Activated B cell treated with CpG ODN at 0.5 μM for 24 hours (primary cell): ENCODE measurements at regions not wholly inside any gene's neighbourhood (a gene's known extent, or its start where the extent isn't known, plus 50 kb on each side); places are given as distances from the start of the nearest gene placed in this dataset.

Source experiments
- ATAC-seq: fragments of 200-7000 bp; cut with Tn5 transposase; one replicate; pipeline ENCODE4 v1.10.0; 2021; ENCODE audit warnings: low read depth, mild to moderate bottlenecking, moderate library complexity
- CTCF ChIA-PET: fragments of 350-600 bp; sonication (Branson Sonifier 250); formaldehyde crosslinking; loops from one replicate; lab custom pipeline; 2021; ENCODE audit warnings: antibody characterized with exemption; lab: Charles Lee
- POLR2A ChIA-PET: fragments of 350-600 bp; sonication (Branson Sonifier 250); formaldehyde crosslinking; loops from one replicate; lab custom pipeline; 2021; ENCODE audit warnings: antibody characterized with exemption; lab: Charles Lee
- DNase-seq: peaks from one replicate; pipeline ENCODE4 v3.0.0; 2022
- H3K27ac Mint-ChIP-seq: one replicate; pipeline ENCODE4 v1.8.0; 2020; ENCODE audit warnings: mixed read lengths
- H3K27me3 Mint-ChIP-seq: one replicate; pipeline ENCODE4 v1.8.0; 2021; ENCODE audit warnings: mixed read lengths
- H3K36me3 Mint-ChIP-seq: one replicate; pipeline ENCODE4 v1.8.0; 2021; ENCODE audit warnings: low read depth, mixed read lengths
- H3K4me1 Mint-ChIP-seq: one replicate; pipeline ENCODE4 v1.8.0; 2021; ENCODE audit warnings: mixed read lengths
- H3K4me3 Mint-ChIP-seq: one replicate; pipeline ENCODE4 v1.8.0; 2020; ENCODE audit warnings: mild to moderate bottlenecking, mixed read lengths
- H3K9me3 Mint-ChIP-seq: one replicate; pipeline ENCODE4 v1.8.0; 2020; ENCODE audit warnings: mixed read lengths
- CTCF ChIP-seq: fragments of 200-600 bp; IDR thresholded peaks from one replicate; pipeline ENCODE4 v1.8.0; 2022; ENCODE audit warnings: antibody characterized with exemption, mild to moderate bottlenecking
- intact Hi-C: fragments of 100-400 bp; cut with micrococcal nuclease; formaldehyde crosslinking; loops from one replicate; pipeline ENCODE4 v1.15.1; 2024

- H3K27me3 Mint-ChIP-seq: no peaks in the 10 kb centered on the region
- no peaks in the 10 kb centered on the region for H3K36me3 Mint-ChIP-seq
- no peak for DNase-seq
- H3K4me3 Mint-ChIP-seq: no peak overlapping the region
- no peaks in the 10 kb centered on the region for H3K9me3 Mint-ChIP-seq
- ChIA-PET CTCF (no interaction called here), POLR2A (no interaction called here)
- H3K4me1 Mint-ChIP-seq: no peaks in the 10 kb centered on the region
- intact Hi-C loops: no loop called here
- TF ChIP-seq CTCF: no peak
- H3K27ac Mint-ChIP-seq: no peak overlapping the region
- no peak for ATAC-seq
These were observed 373.8 kb upstream of the MMS22L start for GRCh38 chr6:97656706-97657350.

- ChIA-PET POLR2A (no interaction called here), CTCF (no interaction called here)
- Mint-ChIP-seq H3K27ac (no peak overlapping the region), H3K9me3 (no peaks in the 10 kb centered on the region), H3K4me1 (no peaks in the 10 kb centered on the region), H3K27me3 (no peaks in the 10 kb centered on the region), H3K4me3 (no peak overlapping the region), H3K36me3 (no peaks in the 10 kb centered on the region)
- no peak for TF ChIP-seq CTCF
- no peak for ATAC-seq
- DNase-seq: no peak
- intact Hi-C loops: no loop called here
These were observed 375.1 kb upstream of the MMS22L start for GRCh38 chr6:97658090-97658489.

- TF ChIP-seq CTCF: no peak
- intact Hi-C loops: loop anchor here (10.0 kb wide), 1 partner anchor 1048 kb away; no protein-coding TSS in a partner anchor
- Mint-ChIP-seq H3K36me3 (no peaks in the 10 kb centered on the region), H3K4me3 (no peak overlapping the region), H3K4me1 (no peaks in the 10 kb centered on the region), H3K27ac (no peak overlapping the region), H3K27me3 (no peaks in the 10 kb centered on the region), H3K9me3 (no peaks in the 10 kb centered on the region)
- CTCF ChIA-PET: no interaction called here
- POLR2A ChIA-PET: no interaction called here
- DNase-seq (no peak), ATAC-seq (no peak)
These were observed 380.2 kb upstream of the MMS22L start for GRCh38 chr6:97663252-97663651.

- ATAC-seq: no peak
- POLR2A ChIA-PET: no interaction called here
- H3K9me3 Mint-ChIP-seq: no peaks in the 10 kb centered on the region
These were observed 382.4 kb upstream of the MMS22L start for GRCh38 chr6:97665446-97665845.

GRCh38 chr6:97666889-97667288 is 383.9 kb upstream of the MMS22L start:
- no peak for TF ChIP-seq CTCF
- H3K27me3 Mint-ChIP-seq: no peaks in the 10 kb centered on the region
- ATAC-seq: no peak
- no peak for DNase-seq
- no peaks in the 10 kb centered on the region for H3K36me3 Mint-ChIP-seq
- no peak overlapping the region for H3K4me3 Mint-ChIP-seq
- POLR2A ChIA-PET: no interaction called here
- H3K27ac Mint-ChIP-seq: no peak overlapping the region
- intact Hi-C loops: loop anchor here (5.0 to 10.0 kb wide), 3 partner anchors 385 to 1280 kb away; partner anchors contain the start of genes FBXL4 and MMS22L
- CTCF ChIA-PET: no interaction called here
- no peaks in the 10 kb centered on the region for H3K9me3 Mint-ChIP-seq
- H3K4me1 Mint-ChIP-seq: no peaks in the 10 kb centered on the region

More at GRCh38 chr6:97665446-97665845, 382.4 kb upstream of the MMS22L start:
- DNase-seq: no peak
- H3K4me1 Mint-ChIP-seq: no peaks in the 10 kb centered on the region
- TF ChIP-seq CTCF: no peak
- H3K4me3 Mint-ChIP-seq: no peak overlapping the region
- intact Hi-C loops: loop anchor here (5.0 to 10.0 kb wide), 3 partner anchors 383 to 1282 kb away; partner anchors contain the start of genes FBXL4 and MMS22L
- H3K27ac Mint-ChIP-seq: no peak overlapping the region
- CTCF ChIA-PET: no interaction called here
- no peaks in the 10 kb centered on the region for H3K36me3 Mint-ChIP-seq
- no peaks in the 10 kb centered on the region for H3K27me3 Mint-ChIP-seq
